ENCODE measurements at regions not wholly inside any gene's neighbourhood (a gene's known extent, or its start where the extent isn't known, plus 50 kb on each side); places are given as distances from the start of the nearest gene placed in this dataset.
"Not testable (repeated sequence)": the region's sequence is repeated elsewhere in the genome, so short reads cannot be mapped to it uniquely, and the experiment has no call there.

DNA sequence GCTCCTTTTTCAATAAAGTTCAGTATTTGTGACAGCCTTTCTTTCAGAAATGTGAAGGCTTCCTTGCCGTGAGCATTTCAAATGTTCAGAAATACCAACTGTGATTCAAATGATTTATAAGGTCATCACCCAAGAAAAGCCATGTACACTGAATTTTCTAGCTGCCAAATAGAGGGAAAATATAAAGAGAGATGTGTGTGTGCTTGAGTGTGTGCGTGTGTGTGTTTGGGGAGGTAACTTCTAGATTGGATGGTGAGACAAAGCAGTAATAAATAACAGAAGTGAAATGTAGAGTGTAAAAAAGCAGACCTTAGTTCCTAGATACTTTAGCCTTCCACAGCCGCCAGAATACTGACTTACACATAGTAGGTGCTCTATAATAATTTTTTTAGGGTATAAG lies 577.4 kb downstream of the TBL1XR1 start:
- no peaks in the 10 kb centered on the region for H3K27me3 ChIP-seq (ENCODE audit: control insufficient read depth, insufficient read depth, low read length, poor library complexity, severe bottlenecking)
- H3K4me3 ChIP-seq (ENCODE audit: insufficient read depth, low read depth, low read length), result no peak overlapping the region
- no peaks in the 10 kb centered on the region for H3K36me3 ChIP-seq (ENCODE audit: control insufficient read depth, insufficient read depth, low read length)
- H3K9me3 ChIP-seq (ENCODE audit: control insufficient read depth, low read length), result no peaks in the 10 kb centered on the region
- H3K4me1 ChIP-seq (ENCODE audit: control insufficient read depth, insufficient read depth, low read length), result no peaks in the 10 kb centered on the region
- H3K27ac ChIP-seq (ENCODE audit: insufficient read depth, low read depth, low read length, poor library complexity, severe bottlenecking), result no peak overlapping the region
- WGBS, 2 experiments, result 89 to 93% methylated on average over 2 to 3 of the region's 3 CpGs

DNA sequence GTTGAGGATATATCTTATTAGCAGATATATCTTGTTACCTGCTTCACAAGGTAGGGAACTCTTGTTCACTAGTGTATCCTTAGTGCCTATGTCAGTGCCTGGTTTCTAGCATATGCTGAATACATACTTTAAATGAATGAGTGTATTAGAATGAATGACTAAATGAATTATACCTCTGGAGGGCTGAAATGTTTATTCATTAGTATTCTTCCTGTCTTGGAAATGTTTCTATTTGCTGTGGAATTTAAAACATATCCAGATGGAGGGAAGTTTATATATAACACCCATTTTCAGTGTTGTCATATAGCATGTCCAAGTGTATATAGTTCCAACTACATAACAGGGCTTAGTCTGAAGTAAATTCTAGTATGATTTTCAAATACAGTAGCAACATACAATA lies 581.5 kb downstream of the TBL1XR1 start:
- H3K36me3 ChIP-seq (ENCODE audit: control insufficient read depth, insufficient read depth, low read length), result no peaks in the 10 kb centered on the region
- H3K4me3 ChIP-seq (ENCODE audit: insufficient read depth, low read depth, low read length), result no peak overlapping the region
- H3K27me3 ChIP-seq (ENCODE audit: control insufficient read depth, insufficient read depth, low read length, poor library complexity, severe bottlenecking), result no peaks in the 10 kb centered on the region
- H3K4me1 ChIP-seq (ENCODE audit: control insufficient read depth, insufficient read depth, low read length), result no peaks in the 10 kb centered on the region
- H3K9me3 ChIP-seq (ENCODE audit: control insufficient read depth, low read length), result no peaks in the 10 kb centered on the region
- no peak overlapping the region for H3K27ac ChIP-seq (ENCODE audit: insufficient read depth, low read depth, low read length, poor library complexity, severe bottlenecking)

DNA sequence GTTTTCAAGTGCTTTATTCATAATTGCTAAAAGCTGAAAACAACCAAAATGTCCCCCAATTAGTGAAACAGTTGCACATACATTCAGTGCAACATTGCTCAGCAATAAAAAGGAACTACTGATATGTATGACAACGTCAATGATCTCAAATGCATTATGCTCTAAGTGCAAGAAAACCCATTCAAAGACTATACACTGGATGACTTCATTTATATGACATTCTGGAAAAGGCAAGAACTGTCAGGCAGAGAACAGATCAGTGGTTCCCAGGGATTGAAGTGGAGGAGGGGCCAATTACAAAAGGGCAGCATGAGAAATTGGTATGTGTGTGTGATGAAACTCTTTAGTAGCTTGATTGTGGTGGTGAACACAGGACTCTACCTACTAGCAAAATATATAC lies 585.6 kb downstream of the TBL1XR1 start:
- Histone ChIP-seq H3K27me3 (ENCODE audit: control insufficient read depth, insufficient read depth, low read length, poor library complexity, severe bottlenecking) (no peaks in the 10 kb centered on the region), H3K27ac (ENCODE audit: insufficient read depth, low read depth, low read length, poor library complexity, severe bottlenecking) (no peak overlapping the region), H3K4me1 (ENCODE audit: control insufficient read depth, insufficient read depth, low read length) (no peaks in the 10 kb centered on the region), H3K4me3 (ENCODE audit: insufficient read depth, low read depth, low read length) (no peak overlapping the region), H3K36me3 (ENCODE audit: control insufficient read depth, insufficient read depth, low read length) (no peaks in the 10 kb centered on the region), H3K9me3 (ENCODE audit: control insufficient read depth, low read length) (no peaks in the 10 kb centered on the region)
- 100% methylated on average over 1 of the region's 1 CpG for WGBS, 2 experiments

DNA sequence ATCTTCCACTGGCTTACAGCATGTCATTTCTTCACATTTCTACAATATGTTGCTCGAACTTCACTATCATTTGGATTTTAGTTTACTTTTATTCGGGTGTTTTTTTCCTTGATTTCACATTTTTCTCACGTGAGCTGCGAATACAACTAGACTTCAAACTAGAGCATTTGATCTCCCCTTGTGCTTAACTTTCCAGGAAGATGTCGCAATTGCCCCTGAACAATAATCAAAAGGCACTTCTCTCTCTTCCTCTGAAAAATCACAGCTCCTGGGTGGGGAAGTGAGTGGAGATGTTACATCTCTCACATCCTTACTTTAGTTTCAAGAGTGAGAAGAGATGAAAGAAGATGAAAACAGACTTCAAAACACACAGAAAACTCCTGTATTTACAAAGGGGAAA lies 587.9 kb downstream of the TBL1XR1 start:
- Histone ChIP-seq H3K36me3 (ENCODE audit: control insufficient read depth, insufficient read depth, low read length) (no peaks in the 10 kb centered on the region), H3K4me1 (ENCODE audit: control insufficient read depth, insufficient read depth, low read length) (no peaks in the 10 kb centered on the region), H3K4me3 (ENCODE audit: insufficient read depth, low read depth, low read length) (no peak overlapping the region), H3K27ac (ENCODE audit: insufficient read depth, low read depth, low read length, poor library complexity, severe bottlenecking) (no peak overlapping the region), H3K27me3 (ENCODE audit: control insufficient read depth, insufficient read depth, low read length, poor library complexity, severe bottlenecking) (no peaks in the 10 kb centered on the region), H3K9me3 (ENCODE audit: control insufficient read depth, low read length) (no peaks in the 10 kb centered on the region)
- 94 to 97% methylated on average over 4 to 5 of the region's 5 CpGs for WGBS, 2 experiments

DNA sequence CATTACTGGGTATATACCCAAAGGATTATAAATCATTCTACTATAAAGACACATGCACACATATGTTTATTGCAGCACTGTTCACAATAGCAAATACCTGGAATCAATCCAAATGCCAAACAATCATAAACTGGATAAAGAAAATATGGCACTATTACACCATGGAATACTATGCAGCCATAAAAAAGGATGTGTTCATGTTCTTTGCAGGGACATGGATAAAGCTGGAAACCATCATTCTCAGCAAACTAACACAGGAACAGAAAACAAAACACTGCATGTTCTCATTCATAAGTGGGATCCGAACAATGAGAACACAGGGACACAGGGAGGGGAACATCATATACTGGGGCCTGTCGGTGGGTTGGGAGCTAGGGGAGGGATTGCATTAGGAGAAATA lies 591.7 kb downstream of the TBL1XR1 start:
- not testable (repeated sequence) for H3K27me3 ChIP-seq (ENCODE audit: control insufficient read depth, insufficient read depth, low read length, poor library complexity, severe bottlenecking); H3K9me3 ChIP-seq (ENCODE audit: control insufficient read depth, low read length); H3K4me3 ChIP-seq (ENCODE audit: insufficient read depth, low read depth, low read length); H3K36me3 ChIP-seq (ENCODE audit: control insufficient read depth, insufficient read depth, low read length); H3K27ac ChIP-seq (ENCODE audit: insufficient read depth, low read depth, low read length, poor library complexity, severe bottlenecking); H3K4me1 ChIP-seq (ENCODE audit: control insufficient read depth, insufficient read depth, low read length)
- 94 to 95% methylated on average over 2 of the region's 2 CpGs for WGBS, 2 experiments

DNA sequence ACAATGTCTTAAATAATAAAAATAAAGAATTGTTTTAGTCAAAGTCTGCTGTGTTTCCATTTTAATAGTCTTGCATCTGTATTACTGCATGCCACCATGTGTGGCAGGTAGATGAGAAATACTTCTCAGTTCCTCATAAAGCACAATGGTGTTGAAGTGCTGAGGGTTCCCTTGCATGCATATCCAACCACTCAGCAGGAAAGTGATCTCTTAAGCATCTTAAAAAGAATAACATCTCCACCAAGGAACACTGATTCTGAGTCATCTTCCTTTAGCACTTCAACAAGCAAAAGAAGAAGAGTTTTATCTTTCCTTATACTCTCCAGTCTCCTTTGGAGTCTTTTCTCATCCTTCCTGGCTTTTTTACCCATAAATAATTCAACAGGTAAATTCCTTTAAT lies 602.0 kb downstream of the TBL1XR1 start:
- Histone ChIP-seq H3K4me3 (ENCODE audit: insufficient read depth, low read depth, low read length) (no peak overlapping the region), H3K36me3 (ENCODE audit: control insufficient read depth, insufficient read depth, low read length) (no peaks in the 10 kb centered on the region), H3K9me3 (ENCODE audit: control insufficient read depth, low read length) (no peaks in the 10 kb centered on the region), H3K27ac (ENCODE audit: insufficient read depth, low read depth, low read length, poor library complexity, severe bottlenecking) (no peak overlapping the region), H3K27me3 (ENCODE audit: control insufficient read depth, insufficient read depth, low read length, poor library complexity, severe bottlenecking) (no peaks in the 10 kb centered on the region), H3K4me1 (ENCODE audit: control insufficient read depth, insufficient read depth, low read length) (no peaks in the 10 kb centered on the region)

DNA sequence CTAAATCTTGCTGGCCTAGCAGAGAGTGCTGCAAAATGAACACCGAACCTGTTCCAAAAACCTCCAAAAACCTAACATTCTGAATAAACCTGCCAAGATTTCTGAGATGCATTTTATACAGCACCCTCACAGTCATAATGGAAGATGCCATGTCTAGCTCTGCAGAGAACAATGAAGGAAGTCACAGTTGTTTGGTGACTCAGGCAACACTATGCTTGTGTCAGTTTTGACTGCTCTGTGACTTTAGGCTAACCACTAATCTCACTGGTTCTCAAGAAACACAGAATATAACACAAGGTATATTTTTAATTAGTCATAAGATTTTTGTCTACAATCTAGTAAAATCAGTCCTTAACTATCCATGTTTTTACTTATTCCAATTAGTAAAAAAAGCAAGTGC lies 606.6 kb downstream of the TBL1XR1 start:
- no peak overlapping the region for H3K27ac ChIP-seq (ENCODE audit: insufficient read depth, low read depth, low read length, poor library complexity, severe bottlenecking)
- WGBS, 2 experiments, result 92 to 97% methylated on average over 1 of the region's 1 CpG
- H3K9me3 ChIP-seq (ENCODE audit: control insufficient read depth, low read length), result no peaks in the 10 kb centered on the region
- H3K4me3 ChIP-seq (ENCODE audit: insufficient read depth, low read depth, low read length), result no peak overlapping the region
- H3K4me1 ChIP-seq (ENCODE audit: control insufficient read depth, insufficient read depth, low read length), result no peaks in the 10 kb centered on the region
- H3K36me3 ChIP-seq (ENCODE audit: control insufficient read depth, insufficient read depth, low read length), result no peaks in the 10 kb centered on the region
- H3K27me3 ChIP-seq (ENCODE audit: control insufficient read depth, insufficient read depth, low read length, poor library complexity, severe bottlenecking), result no peaks in the 10 kb centered on the region

DNA sequence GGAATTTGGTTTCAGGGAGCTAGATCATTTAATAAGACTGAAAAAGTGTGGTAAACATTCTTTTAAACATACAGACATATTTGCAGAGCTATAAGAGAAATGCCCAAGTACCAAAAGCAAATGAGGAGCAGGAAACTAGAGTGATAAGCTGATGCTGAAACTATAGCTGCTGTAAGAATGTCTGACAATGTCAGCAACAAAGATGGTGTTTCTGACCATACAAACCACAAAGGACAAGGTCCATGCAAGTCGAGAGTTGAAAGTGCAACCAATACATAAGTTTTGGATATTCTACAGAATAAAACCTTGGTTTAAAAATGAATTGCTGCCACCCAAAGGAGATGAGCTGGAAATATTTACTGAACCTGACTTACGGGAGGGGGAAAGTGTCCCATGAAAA lies 610.2 kb downstream of the TBL1XR1 start:
- no peaks in the 10 kb centered on the region for H3K9me3 ChIP-seq (ENCODE audit: control insufficient read depth, low read length)
- no peaks in the 10 kb centered on the region for H3K4me1 ChIP-seq (ENCODE audit: control insufficient read depth, insufficient read depth, low read length)
- H3K36me3 ChIP-seq (ENCODE audit: control insufficient read depth, insufficient read depth, low read length), result no peaks in the 10 kb centered on the region
- WGBS, 2 experiments, result 92 to 97% methylated on average over 2 of the region's 2 CpGs
- no peak overlapping the region for H3K4me3 ChIP-seq (ENCODE audit: insufficient read depth, low read depth, low read length)
- no peak overlapping the region for H3K27ac ChIP-seq (ENCODE audit: insufficient read depth, low read depth, low read length, poor library complexity, severe bottlenecking)
- no peaks in the 10 kb centered on the region for H3K27me3 ChIP-seq (ENCODE audit: control insufficient read depth, insufficient read depth, low read length, poor library complexity, severe bottlenecking)

DNA sequence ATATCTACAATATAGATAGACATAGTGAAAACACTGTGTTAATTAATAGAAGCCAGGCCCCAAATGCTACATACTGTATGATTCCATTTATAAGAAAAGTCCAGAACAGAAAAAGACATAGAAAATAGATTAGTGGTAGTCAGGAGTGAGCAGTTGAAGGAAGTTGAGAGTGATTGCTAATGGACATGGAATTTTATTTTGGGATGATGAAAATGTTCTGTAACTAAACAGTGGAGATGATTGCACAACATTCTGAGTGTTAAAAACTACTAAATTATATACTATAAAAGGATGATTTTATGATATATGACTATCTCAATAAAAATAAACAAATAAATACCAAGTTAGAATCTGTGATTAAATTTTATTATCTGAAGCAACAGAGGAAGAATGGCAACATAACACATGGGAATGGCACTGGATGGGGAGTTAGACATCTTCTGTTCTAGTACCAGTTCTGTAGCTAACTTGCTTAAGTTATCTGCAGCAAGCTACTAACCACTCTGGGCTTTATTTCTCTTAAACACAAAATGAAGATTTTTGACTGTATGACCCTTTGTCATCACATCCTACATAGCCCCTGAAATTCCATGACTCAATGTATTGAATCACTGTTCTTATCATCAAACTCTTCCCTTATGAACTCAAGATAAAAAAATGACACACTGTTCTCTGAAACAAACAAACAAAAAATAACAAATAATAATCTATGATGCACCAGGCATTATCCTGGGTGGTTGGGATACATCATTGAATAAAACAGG lies 612.7 kb downstream of the TBL1XR1 start:
- no peaks in the 10 kb centered on the region for H3K36me3 ChIP-seq (ENCODE audit: control insufficient read depth, insufficient read depth, low read length)
- no peaks in the 10 kb centered on the region for H3K27me3 ChIP-seq (ENCODE audit: control insufficient read depth, insufficient read depth, low read length, poor library complexity, severe bottlenecking)
- no peak overlapping the region for H3K27ac ChIP-seq (ENCODE audit: insufficient read depth, low read depth, low read length, poor library complexity, severe bottlenecking)
- no peaks in the 10 kb centered on the region for H3K4me1 ChIP-seq (ENCODE audit: control insufficient read depth, insufficient read depth, low read length)
- no peak overlapping the region for H3K4me3 ChIP-seq (ENCODE audit: insufficient read depth, low read depth, low read length)
- no peaks in the 10 kb centered on the region for H3K9me3 ChIP-seq (ENCODE audit: control insufficient read depth, low read length)

DNA sequence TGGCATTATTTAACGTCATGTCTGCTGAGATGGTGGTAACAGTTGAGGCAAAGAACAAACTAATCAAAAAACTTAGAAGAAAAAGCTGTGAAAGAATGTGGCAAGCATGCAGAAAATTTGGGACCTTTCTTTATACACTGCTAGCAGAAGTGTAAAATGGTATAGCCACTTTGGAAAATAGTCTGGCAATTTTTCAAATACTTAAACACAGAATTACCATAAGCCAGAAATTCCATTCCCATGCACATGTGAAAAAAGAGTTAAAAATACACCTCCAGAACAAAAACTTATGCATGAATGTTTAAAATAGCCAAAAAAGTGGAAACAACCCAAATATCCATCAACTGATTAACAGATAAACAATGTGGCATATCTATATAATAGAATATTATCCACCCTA lies 613.3 kb downstream of the TBL1XR1 start:
- H3K4me3 ChIP-seq (ENCODE audit: insufficient read depth, low read depth, low read length), result no peak overlapping the region
- 100% methylated on average over 1 of the region's 1 CpG for WGBS, 2 experiments
- H3K27ac ChIP-seq (ENCODE audit: insufficient read depth, low read depth, low read length, poor library complexity, severe bottlenecking), result no peak overlapping the region
- no peaks in the 10 kb centered on the region for H3K9me3 ChIP-seq (ENCODE audit: control insufficient read depth, low read length)
- H3K4me1 ChIP-seq (ENCODE audit: control insufficient read depth, insufficient read depth, low read length), result no peaks in the 10 kb centered on the region
- no peaks in the 10 kb centered on the region for H3K27me3 ChIP-seq (ENCODE audit: control insufficient read depth, insufficient read depth, low read length, poor library complexity, severe bottlenecking)
- H3K36me3 ChIP-seq (ENCODE audit: control insufficient read depth, insufficient read depth, low read length), result no peaks in the 10 kb centered on the region

DNA sequence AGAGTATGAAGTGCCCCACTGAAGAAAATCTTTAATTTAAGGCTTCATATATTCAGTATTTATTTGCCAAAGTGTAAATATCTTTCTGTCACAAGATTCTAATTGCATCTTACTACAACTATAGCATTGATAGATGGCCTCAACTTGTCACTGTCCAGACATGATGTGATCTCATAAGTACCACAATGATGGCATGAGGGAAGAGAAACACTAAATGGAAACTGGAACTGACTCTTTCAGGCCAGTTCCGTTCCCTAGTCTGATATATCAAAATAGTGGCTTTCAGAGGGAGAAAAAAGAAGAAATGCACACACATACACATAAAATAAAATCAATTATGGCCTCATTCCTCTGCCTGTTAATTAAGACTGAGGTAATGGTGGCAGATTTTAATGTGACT lies 615.7 kb downstream of the TBL1XR1 start:
- 88 to 100% methylated on average over 1 of the region's 1 CpG for WGBS, 2 experiments
- H3K27me3 ChIP-seq (ENCODE audit: control insufficient read depth, insufficient read depth, low read length, poor library complexity, severe bottlenecking), result no peaks in the 10 kb centered on the region

More for the DNA sequence above, 615.7 kb downstream of the TBL1XR1 start:
- Histone ChIP-seq H3K36me3 (ENCODE audit: control insufficient read depth, insufficient read depth, low read length) (no peaks in the 10 kb centered on the region), H3K27ac (ENCODE audit: insufficient read depth, low read depth, low read length, poor library complexity, severe bottlenecking) (no peak overlapping the region), H3K4me1 (ENCODE audit: control insufficient read depth, insufficient read depth, low read length) (no peaks in the 10 kb centered on the region), H3K9me3 (ENCODE audit: control insufficient read depth, low read length) (no peaks in the 10 kb centered on the region), H3K4me3 (ENCODE audit: insufficient read depth, low read depth, low read length) (no peak overlapping the region)
